Neural cell (in vitro differentiated cells): ENCODE measurements at regions not wholly inside any gene's neighbourhood (a gene's known extent, or its start where the extent isn't known, plus 50 kb on each side); places are given as distances from the start of the nearest gene placed in this dataset.

Experiments
- CTCF ChIP-seq: fragments of 450-650 bp; IDR thresholded peaks from 2 replicates; pipeline ENCODE4 v1.5.1; 2014; ENCODE audit warnings: antibody characterized with exemption, mild to moderate bottlenecking, moderate library complexity; ENCODE audit not compliant: poor library complexity, severe bottlenecking
- EP300 ChIP-seq: fragments of 450-650 bp; conservative IDR thresholded peaks from 2 replicates; pipeline ENCODE4 v1.6.1; 2014; ENCODE audit warnings: antibody characterized with exemption, mild to moderate bottlenecking, moderate library complexity; ENCODE audit not compliant: poor library complexity, severe bottlenecking
- EZH2 ChIP-seq: fragments of 200-600, 300-800 bp; shearing (Covaris generic), sonication (generic); IDR thresholded peaks from 2 replicates; pipeline ENCODE4 v1.6.1; 2014; ENCODE audit warnings: antibody characterized with exemption, low read length, borderline replicate concordance, mild to moderate bottlenecking; ENCODE audit not compliant: insufficient read depth, poor library complexity, severe bottlenecking
- REST ChIP-seq: IDR thresholded peaks from 2 replicates; pipeline ENCODE4 v1.6.1; 2012; ENCODE audit warnings: borderline replicate concordance
- SMC3 ChIP-seq: fragments of 450-650 bp; conservative IDR thresholded peaks from 2 replicates; pipeline ENCODE4 v1.6.1; 2014; ENCODE audit warnings: antibody characterized with exemption, mild to moderate bottlenecking, moderate library complexity; ENCODE audit not compliant: poor library complexity
- TAF1 ChIP-seq: IDR thresholded peaks from 2 replicates; pipeline ENCODE4 v1.6.1; 2012; ENCODE audit warnings: low read depth

GRCh38 chr6:142698751-142699150, 246.2 kb downstream of the HIVEP2 start:
- TF ChIP-seq EZH2 (no peak), CTCF (peak; percentile 30), EP300 (no peak), SMC3 (no peak), REST (no peak), TAF1 (no peak)
